DOHH2 (cell line): ENCODE measurements at regions not wholly inside any gene's neighbourhood (a gene's known extent, or its start where the extent isn't known, plus 50 kb on each side); places are given as distances from the start of the nearest gene placed in this dataset.

Experiments used
- H3F3A ChIP-seq: fragments of 200-600 bp; sonication (generic), shearing (Covaris generic); 2 replicates; pipeline ENCODE4 v1.6.0; 2016; ENCODE audit warnings: antibody characterized with exemption, mild to moderate bottlenecking; ENCODE audit not compliant: control insufficient read depth, insufficient read depth
- H3K27ac ChIP-seq: fragments of 200-600 bp; sonication (generic); 2 replicates; pipeline ENCODE4 v1.5.1; 2014; ENCODE audit warnings: low read depth, mild to moderate bottlenecking, low read length, moderate library complexity
- H3K27me3 ChIP-seq: fragments of 200-600 bp; sonication (generic); 2 replicates; pipeline ENCODE4 v1.6.1; 2014; ENCODE audit warnings: mild to moderate bottlenecking, low read length, mixed read lengths; ENCODE audit not compliant: control insufficient read depth
- H3K36me3 ChIP-seq: fragments of 200-600 bp; sonication (generic); 2 replicates; pipeline ENCODE4 v1.6.1; 2014; ENCODE audit warnings: mild to moderate bottlenecking, low read length, moderate library complexity, mixed read lengths; ENCODE audit not compliant: control insufficient read depth
- H3K4me1 ChIP-seq: fragments of 200-600 bp; sonication (generic); 2 replicates; pipeline ENCODE4 v1.6.1; 2014; ENCODE audit warnings: mild to moderate bottlenecking, low read length, mixed read lengths; ENCODE audit not compliant: control insufficient read depth
- H3K4me2 ChIP-seq: fragments of 200-600 bp; sonication (generic); 2 replicates; pipeline ENCODE4 v1.6.0; 2014; ENCODE audit warnings: mild to moderate bottlenecking, low read length, moderate library complexity
- H3K4me3 ChIP-seq: fragments of 200-600 bp; sonication (generic); 2 replicates; pipeline ENCODE4 v1.5.1; 2014; ENCODE audit warnings: mild to moderate bottlenecking, low read length, mixed read lengths
- H3K79me2 ChIP-seq: fragments of 200-600 bp; sonication (generic); 2 replicates; pipeline ENCODE4 v1.6.1; 2014; ENCODE audit warnings: mild to moderate bottlenecking, low read length, mixed read lengths; ENCODE audit not compliant: control insufficient read depth
- H3K9me2 ChIP-seq: fragments of 200-600 bp; sonication (generic); replicated peaks from 2 replicates; pipeline ENCODE4 v1.6.1; 2014; ENCODE audit warnings: mild to moderate bottlenecking, low read length, mixed read lengths; ENCODE audit not compliant: control insufficient read depth
- H3K9me3 ChIP-seq: fragments of 200-600 bp; sonication (generic); 2 replicates; pipeline ENCODE4 v1.6.1; 2014; ENCODE audit warnings: antibody characterized with exemption, low read length, mixed read lengths; ENCODE audit not compliant: control insufficient read depth, insufficient read depth
- H4K20me1 ChIP-seq: fragments of 200-600 bp; sonication (generic); 2 replicates; pipeline ENCODE4 v1.6.0; 2014; ENCODE audit warnings: low read depth, mild to moderate bottlenecking, antibody characterized with exemption, low read length, moderate library complexity; ENCODE audit not compliant: control insufficient read depth, insufficient read depth
- EZH2phosphoT487 ChIP-seq: fragments of 200-600 bp; sonication (generic); IDR thresholded peaks from 2 replicates; pipeline ENCODE4 v1.6.1; 2017; ENCODE audit warnings: borderline replicate concordance, mild to moderate bottlenecking, antibody characterized with exemption, low read length, moderate library complexity, mixed read lengths
- TF ChIP-seq, protein P1 (sequence below): fragments of 200-600 bp; sonication (generic); IDR thresholded peaks from one replicate; pipeline ENCODE4 v1.5.1; 2014; ENCODE audit warnings: antibody characterized with exemption, mild to moderate bottlenecking, low read depth, low read length; ENCODE audit not compliant: poor library complexity, severe bottlenecking

DNA sequence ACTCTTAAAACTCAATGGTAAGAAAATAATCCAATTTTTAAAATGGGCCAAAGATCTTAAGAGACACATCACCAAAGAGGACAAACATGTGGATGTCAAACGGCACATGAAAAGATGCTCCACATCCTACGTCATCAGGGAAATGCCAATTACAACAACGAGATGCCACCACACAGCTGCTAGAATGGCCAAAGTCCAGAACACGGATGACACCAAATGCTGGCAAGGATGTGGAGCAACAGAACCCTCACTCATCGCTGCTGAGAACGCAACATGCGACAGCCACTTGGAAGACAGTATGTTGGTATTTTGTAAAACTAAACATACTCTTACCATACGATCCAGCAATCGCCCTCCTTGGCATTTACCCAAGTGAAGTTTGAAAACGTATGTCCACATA is 132.8 kb upstream of the CDH4 start:
- Histone ChIP-seq H3K27ac (no peak overlapping the region), H3K9me2 (no peaks in the 10 kb centered on the region), H3K4me1 (no peaks in the 10 kb centered on the region), H3K9me3 (no peaks in the 10 kb centered on the region), H3K36me3 (no peaks in the 10 kb centered on the region), H3F3A (no peaks in the 10 kb centered on the region), H3K4me3 (no peak overlapping the region), H3K27me3 (no peaks in the 10 kb centered on the region), H3K79me2 (no peaks in the 10 kb centered on the region), H3K4me2 (no peak overlapping the region), H4K20me1 (no peaks in the 10 kb centered on the region)
- TF ChIP-seq EZH2phosphoT487 = no peak
- TF ChIP-seq, protein P1, sequence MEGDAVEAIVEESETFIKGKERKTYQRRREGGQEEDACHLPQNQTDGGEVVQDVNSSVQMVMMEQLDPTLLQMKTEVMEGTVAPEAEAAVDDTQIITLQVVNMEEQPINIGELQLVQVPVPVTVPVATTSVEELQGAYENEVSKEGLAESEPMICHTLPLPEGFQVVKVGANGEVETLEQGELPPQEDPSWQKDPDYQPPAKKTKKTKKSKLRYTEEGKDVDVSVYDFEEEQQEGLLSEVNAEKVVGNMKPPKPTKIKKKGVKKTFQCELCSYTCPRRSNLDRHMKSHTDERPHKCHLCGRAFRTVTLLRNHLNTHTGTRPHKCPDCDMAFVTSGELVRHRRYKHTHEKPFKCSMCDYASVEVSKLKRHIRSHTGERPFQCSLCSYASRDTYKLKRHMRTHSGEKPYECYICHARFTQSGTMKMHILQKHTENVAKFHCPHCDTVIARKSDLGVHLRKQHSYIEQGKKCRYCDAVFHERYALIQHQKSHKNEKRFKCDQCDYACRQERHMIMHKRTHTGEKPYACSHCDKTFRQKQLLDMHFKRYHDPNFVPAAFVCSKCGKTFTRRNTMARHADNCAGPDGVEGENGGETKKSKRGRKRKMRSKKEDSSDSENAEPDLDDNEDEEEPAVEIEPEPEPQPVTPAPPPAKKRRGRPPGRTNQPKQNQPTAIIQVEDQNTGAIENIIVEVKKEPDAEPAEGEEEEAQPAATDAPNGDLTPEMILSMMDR = no peak

GRCh38 chr20:61119794-61120410 is 132.2 kb upstream of the CDH4 start:
- Histone ChIP-seq H3K79me2 (no peaks in the 10 kb centered on the region), H3K9me2 (no peaks in the 10 kb centered on the region), H3K4me1 (no peaks in the 10 kb centered on the region), H3K4me2 (no peak overlapping the region), H3K27ac (no peak overlapping the region), H3K9me3 (no peaks in the 10 kb centered on the region), H3K27me3 (no peaks in the 10 kb centered on the region), H3K4me3 (no peak overlapping the region), H4K20me1 (no peaks in the 10 kb centered on the region), H3K36me3 (no peaks in the 10 kb centered on the region), H3F3A (no peaks in the 10 kb centered on the region)
- TF ChIP-seq EZH2phosphoT487 = no peak
- TF ChIP-seq, protein P1 = no peak

DNA sequence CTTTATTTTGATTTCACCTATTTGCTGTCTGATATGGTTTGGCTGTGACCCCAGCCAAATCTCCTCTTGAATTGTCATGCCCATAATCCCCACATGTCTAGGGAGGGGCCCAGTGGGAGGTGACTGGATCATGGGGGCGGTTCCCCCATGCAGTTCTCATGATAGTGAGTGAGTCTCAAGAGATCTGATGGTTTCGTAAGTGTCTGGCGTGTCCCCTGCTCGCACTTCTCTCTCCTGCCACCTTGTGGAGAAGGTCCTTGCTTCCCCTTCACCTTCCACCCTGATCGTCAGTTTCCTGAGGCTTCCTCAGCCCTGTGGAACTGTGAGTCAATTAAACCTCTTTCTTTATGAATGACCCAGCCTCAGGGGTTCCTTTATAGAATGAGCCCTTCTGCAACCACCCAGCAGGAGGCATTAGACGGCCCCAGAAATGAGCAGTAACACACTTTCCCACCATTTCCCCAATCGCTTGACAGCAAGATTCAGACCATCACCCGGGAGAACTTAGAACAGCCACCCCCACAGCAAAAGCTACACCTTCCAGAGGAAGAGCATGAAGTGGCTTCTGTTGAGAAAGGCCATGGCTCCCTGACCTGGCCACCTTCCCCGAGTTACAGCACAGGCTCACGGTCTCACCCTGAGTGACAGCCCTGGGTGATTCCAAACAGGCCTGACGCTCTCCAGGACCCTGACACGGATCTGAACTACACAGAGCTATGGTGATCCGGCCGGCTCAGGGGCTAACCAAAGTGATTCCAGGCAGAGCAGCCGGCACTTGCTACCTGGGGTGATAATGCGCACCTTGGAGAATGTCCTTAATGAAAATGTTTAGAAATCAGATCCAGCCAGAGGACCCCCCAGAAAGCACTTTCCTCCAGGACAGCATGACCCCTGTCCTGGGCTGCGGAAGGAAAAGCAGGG is 131.2 kb upstream of the CDH4 start:
- no peaks in the 10 kb centered on the region for H3F3A ChIP-seq
- H3K36me3 ChIP-seq = no peaks in the 10 kb centered on the region
- no peaks in the 10 kb centered on the region for H3K79me2 ChIP-seq
- no peak overlapping the region for H3K4me3 ChIP-seq
- H3K4me1 ChIP-seq = no peaks in the 10 kb centered on the region
- no peaks in the 10 kb centered on the region for H3K9me2 ChIP-seq
- no peaks in the 10 kb centered on the region for H3K9me3 ChIP-seq
- H4K20me1 ChIP-seq = no peaks in the 10 kb centered on the region
- no peak overlapping the region for H3K27ac ChIP-seq
- TF ChIP-seq, protein P1 = peak; percentile 50
- no peak for TF ChIP-seq EZH2phosphoT487
- no peaks in the 10 kb centered on the region for H3K27me3 ChIP-seq
- no peak overlapping the region for H3K4me2 ChIP-seq
